Chondrocyte (in vitro differentiated cells): ENCODE measurements at regions not wholly inside any gene's neighbourhood (a gene's known extent, or its start where the extent isn't known, plus 50 kb on each side); places are given as distances from the start of the nearest gene placed in this dataset.

Source experiments
- DNase-seq: peaks from one replicate; pipeline ENCODE4 v3.0.0; 2021; ENCODE audit warnings: mixed read lengths, low spot score
- H3K27ac Mint-ChIP-seq: one replicate; pipeline ENCODE4 v1.8.0; 2021; ENCODE audit warnings: mild to moderate bottlenecking, moderate library complexity, mixed read lengths; ENCODE audit not compliant: unreplicated experiment
- H3K27me3 Mint-ChIP-seq: 2 replicates; pipeline ENCODE4 v1.8.0; 2021; ENCODE audit warnings: low read depth, mixed read lengths
- H3K36me3 Mint-ChIP-seq: 2 replicates; pipeline ENCODE4 v1.8.0; 2021; ENCODE audit warnings: low read depth, mixed read lengths
- H3K4me1 Mint-ChIP-seq: 2 replicates; pipeline ENCODE4 v1.8.0; 2021; ENCODE audit warnings: low read depth, mild to moderate bottlenecking, mixed read lengths
- H3K4me3 Mint-ChIP-seq: one replicate; pipeline ENCODE4 v1.8.0; 2021; ENCODE audit warnings: mild to moderate bottlenecking, moderate library complexity, mixed read lengths; ENCODE audit not compliant: unreplicated experiment
- H3K9me3 Mint-ChIP-seq: 2 replicates; pipeline ENCODE4 v1.8.0; 2021; ENCODE audit warnings: low read depth, mixed read lengths
- TF ChIP-seq, protein P1 (sequence below): fragments of 200-600 bp; sonication (generic); IDR thresholded peaks from 2 replicates; pipeline ENCODE4 v1.5.0; 2021; ENCODE audit warnings: antibody characterized with exemption, mild to moderate bottlenecking, moderate library complexity

GRCh38 chr11:129614256-129614944 is 201.2 kb upstream of the TMEM45B start:
- Mint-ChIP-seq H3K4me3 (no peak overlapping the region), H3K27me3 (peaks cover 19% of the 10 kb centered on the region), H3K9me3 (no peaks in the 10 kb centered on the region), H3K27ac (no peak overlapping the region), H3K36me3 (no peaks in the 10 kb centered on the region), H3K4me1 (no peaks in the 10 kb centered on the region)
- DNase-seq, result no peak
- TF ChIP-seq, protein P1, sequence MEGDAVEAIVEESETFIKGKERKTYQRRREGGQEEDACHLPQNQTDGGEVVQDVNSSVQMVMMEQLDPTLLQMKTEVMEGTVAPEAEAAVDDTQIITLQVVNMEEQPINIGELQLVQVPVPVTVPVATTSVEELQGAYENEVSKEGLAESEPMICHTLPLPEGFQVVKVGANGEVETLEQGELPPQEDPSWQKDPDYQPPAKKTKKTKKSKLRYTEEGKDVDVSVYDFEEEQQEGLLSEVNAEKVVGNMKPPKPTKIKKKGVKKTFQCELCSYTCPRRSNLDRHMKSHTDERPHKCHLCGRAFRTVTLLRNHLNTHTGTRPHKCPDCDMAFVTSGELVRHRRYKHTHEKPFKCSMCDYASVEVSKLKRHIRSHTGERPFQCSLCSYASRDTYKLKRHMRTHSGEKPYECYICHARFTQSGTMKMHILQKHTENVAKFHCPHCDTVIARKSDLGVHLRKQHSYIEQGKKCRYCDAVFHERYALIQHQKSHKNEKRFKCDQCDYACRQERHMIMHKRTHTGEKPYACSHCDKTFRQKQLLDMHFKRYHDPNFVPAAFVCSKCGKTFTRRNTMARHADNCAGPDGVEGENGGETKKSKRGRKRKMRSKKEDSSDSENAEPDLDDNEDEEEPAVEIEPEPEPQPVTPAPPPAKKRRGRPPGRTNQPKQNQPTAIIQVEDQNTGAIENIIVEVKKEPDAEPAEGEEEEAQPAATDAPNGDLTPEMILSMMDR, result no peak

GRCh38 chr11:129618046-129618569 is 197.5 kb upstream of the TMEM45B start:
- Mint-ChIP-seq H3K36me3 (no peaks in the 10 kb centered on the region), H3K4me3 (no peak overlapping the region), H3K27ac (no peak overlapping the region), H3K27me3 (peaks cover 20% of the 10 kb centered on the region), H3K4me1 (no peaks in the 10 kb centered on the region), H3K9me3 (no peaks in the 10 kb centered on the region)
- DNase-seq, result no peak
- TF ChIP-seq, protein P1, result no peak

DNA sequence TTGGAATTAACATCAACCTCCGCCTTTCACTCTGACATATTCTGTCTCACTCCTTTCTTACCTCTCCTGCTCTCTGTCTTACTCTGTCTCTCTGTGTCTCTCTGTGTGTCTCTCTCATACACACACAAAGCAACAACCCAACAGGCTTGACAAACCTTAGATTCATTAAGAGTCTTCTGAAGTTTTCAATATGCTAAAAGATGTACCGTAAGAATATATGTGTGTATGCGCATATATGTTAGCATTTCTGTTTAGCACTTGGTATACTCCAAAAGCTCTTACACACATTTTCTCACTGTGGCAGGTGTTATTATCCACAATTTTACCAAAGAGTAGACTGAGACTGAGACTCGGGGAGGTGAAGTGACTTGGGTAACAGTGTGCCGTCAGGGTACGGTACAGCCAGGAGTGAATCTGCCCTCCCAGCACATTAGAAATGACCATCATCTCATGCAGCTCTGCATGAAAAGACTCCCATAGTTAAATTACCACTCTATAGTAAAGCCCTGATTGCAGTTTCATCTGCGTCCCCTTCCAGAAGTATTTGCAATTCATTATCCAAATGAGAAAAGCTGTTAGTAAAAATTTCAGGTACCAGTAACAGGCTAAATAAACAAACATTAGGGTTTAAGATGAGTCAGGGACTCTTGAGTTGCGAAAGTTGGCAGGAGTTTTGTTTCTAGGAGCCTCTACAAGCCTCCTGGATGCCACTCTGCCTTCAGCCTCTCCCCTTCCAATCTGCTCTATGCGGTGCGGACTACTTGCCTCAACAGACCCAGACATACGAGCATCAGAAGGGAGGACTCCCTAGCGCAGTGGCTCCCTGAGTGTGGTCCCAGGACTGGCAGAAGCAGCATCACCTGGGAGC is 195.2 kb upstream of the TMEM45B start:
- H3K9me3 Mint-ChIP-seq, result peaks cover 4% of the 10 kb centered on the region
- TF ChIP-seq, protein P1, result no peak
- H3K27ac Mint-ChIP-seq, result no peak overlapping the region
- DNase-seq, result no peak
- no peak overlapping the region for H3K4me3 Mint-ChIP-seq
- peaks cover 21% of the 10 kb centered on the region for H3K27me3 Mint-ChIP-seq
- H3K4me1 Mint-ChIP-seq, result no peaks in the 10 kb centered on the region
- H3K36me3 Mint-ChIP-seq, result no peaks in the 10 kb centered on the region

DNA sequence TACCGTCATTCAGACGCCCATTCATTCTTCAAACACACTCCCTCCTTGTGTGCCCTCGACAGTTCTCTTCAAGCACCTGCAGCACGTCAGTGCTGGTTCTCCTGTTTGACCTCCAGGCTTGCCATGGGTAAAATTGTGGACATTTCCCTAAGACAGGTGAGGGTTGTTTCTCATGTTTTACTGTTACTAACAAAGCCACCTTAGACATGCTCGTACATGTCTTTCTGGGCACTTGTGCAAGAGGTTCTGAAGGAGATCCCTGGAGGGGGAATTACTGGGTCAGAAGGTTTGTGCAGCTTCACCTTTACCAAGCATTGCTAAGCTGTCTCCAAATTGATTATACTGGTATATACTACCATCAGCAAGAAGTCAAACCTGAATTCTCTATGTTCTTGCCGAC is 189.7 kb upstream of the TMEM45B start:
- Mint-ChIP-seq H3K27ac (no peak overlapping the region), H3K4me3 (no peak overlapping the region)
- TF ChIP-seq, protein P1, result no peak

GRCh38 chr11:129631201-129631600 is 184.4 kb upstream of the TMEM45B start:
- H3K4me1 Mint-ChIP-seq, result no peaks in the 10 kb centered on the region

More for the DNA sequence above, 189.7 kb upstream of the TMEM45B start:
- H3K27me3 Mint-ChIP-seq, result peaks cover 26% of the 10 kb centered on the region
- no peaks in the 10 kb centered on the region for H3K4me1 Mint-ChIP-seq
- peaks cover 16% of the 10 kb centered on the region for H3K9me3 Mint-ChIP-seq
- no peaks in the 10 kb centered on the region for H3K36me3 Mint-ChIP-seq
- no peak for DNase-seq

More at GRCh38 chr11:129631201-129631600, 184.4 kb upstream of the TMEM45B start:
- TF ChIP-seq, protein P1, result no peak
- H3K27me3 Mint-ChIP-seq, result peaks cover 10% of the 10 kb centered on the region
- no peaks in the 10 kb centered on the region for H3K36me3 Mint-ChIP-seq
- H3K9me3 Mint-ChIP-seq, result peaks cover 14% of the 10 kb centered on the region
- no peak overlapping the region for H3K4me3 Mint-ChIP-seq
- no peak overlapping the region for H3K27ac Mint-ChIP-seq
- DNase-seq, result no peak
